GM12878 (cell line): ENCODE measurements at regions not wholly inside any gene's neighbourhood (a gene's known extent, or its start where the extent isn't known, plus 50 kb on each side); places are given as distances from the start of the nearest gene placed in this dataset.

Experiments
- BMI1 ChIP-seq: fragments of 450-650 bp; IDR thresholded peaks from 2 replicates; pipeline ENCODE4 v1.6.1; 2016; ENCODE audit warnings: mild to moderate bottlenecking, moderate library complexity, borderline replicate concordance
- EZH2 ChIP-seq: IDR thresholded peaks from 2 replicates; pipeline ENCODE4 v1.6.1; 2012; ENCODE audit warnings: low read depth, mild to moderate bottlenecking, control low read depth, inconsistent platforms, low read length, borderline replicate concordance; ENCODE audit not compliant: control insufficient read depth
- HCFC1 ChIP-seq: fragments of 150-350 bp; IDR thresholded peaks from 2 replicates; pipeline ENCODE4 v1.6.1; 2014; ENCODE audit warnings: low read length
- HDGF ChIP-seq: fragments of 450-650 bp; IDR thresholded peaks from 2 replicates; pipeline ENCODE4 v1.6.1; 2016; ENCODE audit warnings: antibody characterized with exemption
- IKZF2 ChIP-seq, 2 experiments: fragments of 450-650 bp; IDR thresholded peaks; 2 replicates each; pipeline ENCODE4 v1.6.1; 2017; ENCODE audit warnings: mild to moderate bottlenecking in 2 of 2, moderate library complexity in 2 of 2
- LARP7 ChIP-seq: fragments of 450-650 bp; IDR thresholded peaks from 2 replicates; pipeline ENCODE4 v1.6.1; 2017; ENCODE audit warnings: mild to moderate bottlenecking
- NR2F1 ChIP-seq: fragments of 450-650 bp; conservative IDR thresholded peaks from 2 replicates; pipeline ENCODE4 v1.6.1; 2017; ENCODE audit warnings: mild to moderate bottlenecking
- POLR2AphosphoS5 ChIP-seq: IDR thresholded peaks from 2 replicates; pipeline ENCODE4 v1.6.1; 2011; ENCODE audit warnings: mild to moderate bottlenecking, low read length, inconsistent platforms
- RB1 ChIP-seq: fragments of 450-650 bp; formaldehyde crosslinking; IDR thresholded peaks from 2 replicates; pipeline ENCODE4 v1.6.1; 2017; ENCODE audit warnings: mild to moderate bottlenecking, borderline replicate concordance
- RBBP5 ChIP-seq: fragments of 200-600 bp; sonication (generic); conservative IDR thresholded peaks from 2 replicates; pipeline ENCODE4 v1.6.1; 2016
- RCOR1 ChIP-seq: conservative IDR thresholded peaks from 2 replicates; pipeline ENCODE4 v1.6.1; 2012; ENCODE audit warnings: low read depth, low read length, improper control_type of control experiment
- REST ChIP-seq: IDR thresholded peaks from 2 replicates; pipeline ENCODE4 v1.6.1; 2012; ENCODE audit warnings: mild to moderate bottlenecking, low read depth, low read length
- SIN3A ChIP-seq: IDR thresholded peaks from 2 replicates; pipeline ENCODE4 v1.6.1; 2012; ENCODE audit warnings: low read depth, low read length, improper control_type of control experiment
- SP1 ChIP-seq: IDR thresholded peaks from one replicate; pipeline ENCODE4 v1.6.1; 2011; ENCODE audit warnings: low read depth, low read length
- SREBF1 ChIP-seq: IDR thresholded peaks from 2 replicates; pipeline ENCODE4 v1.6.1; 2012; ENCODE audit warnings: mild to moderate bottlenecking, low read length
- USF1 ChIP-seq: IDR thresholded peaks from 2 replicates; pipeline ENCODE4 v1.6.1; 2011; ENCODE audit warnings: borderline replicate concordance, low read depth, mild to moderate bottlenecking, moderate library complexity, mixed read lengths, low read length; ENCODE audit not compliant: insufficient read depth; ENCODE audit errors: extremely low read length
- YY1 ChIP-seq: IDR thresholded peaks from 2 replicates; pipeline ENCODE4 v1.6.1; 2011; ENCODE audit warnings: low read depth, mild to moderate bottlenecking, low read length
- ZBED1 ChIP-seq: IDR thresholded peaks from 2 replicates; pipeline ENCODE4 v1.6.1; 2016; ENCODE audit warnings: borderline replicate concordance
- ZZZ3 ChIP-seq: IDR thresholded peaks from 2 replicates; pipeline ENCODE4 v1.6.1; 2011; ENCODE audit warnings: low read depth; ENCODE audit not compliant: control insufficient read depth, insufficient read length
- TF ChIP-seq, protein P1 (sequence below): fragments of 450-650 bp; IDR thresholded peaks from 2 replicates; pipeline ENCODE4 v1.6.1; 2017; ENCODE audit warnings: mild to moderate bottlenecking
- TF ChIP-seq, protein P2 (sequence below): fragments of 450-650 bp; IDR thresholded peaks from 2 replicates; pipeline ENCODE4 v1.6.1; 2016; ENCODE audit warnings: mild to moderate bottlenecking
- TF ChIP-seq, protein P3 (sequence below): IDR thresholded peaks from 2 replicates; pipeline ENCODE4 v1.6.1; 2011; ENCODE audit warnings: borderline replicate concordance, low read depth, mild to moderate bottlenecking, moderate library complexity, low read length; ENCODE audit not compliant: insufficient read depth, poor library complexity, severe bottlenecking

- TF ChIP-seq HDGF: no peak
- no peak for TF ChIP-seq IKZF2 (IDR thresholded peaks at IDR 0.05)
- TF ChIP-seq RBBP5: no peak
- no peak for TF ChIP-seq REST
- no peak for TF ChIP-seq SIN3A
- TF ChIP-seq EZH2: no peak
- TF ChIP-seq HCFC1: no peak
- TF ChIP-seq LARP7: 0 out of 2 replicates have a peak, but pooled peaks have one; percentile 20
- no peak for TF ChIP-seq SP1
- TF ChIP-seq, protein P1, sequence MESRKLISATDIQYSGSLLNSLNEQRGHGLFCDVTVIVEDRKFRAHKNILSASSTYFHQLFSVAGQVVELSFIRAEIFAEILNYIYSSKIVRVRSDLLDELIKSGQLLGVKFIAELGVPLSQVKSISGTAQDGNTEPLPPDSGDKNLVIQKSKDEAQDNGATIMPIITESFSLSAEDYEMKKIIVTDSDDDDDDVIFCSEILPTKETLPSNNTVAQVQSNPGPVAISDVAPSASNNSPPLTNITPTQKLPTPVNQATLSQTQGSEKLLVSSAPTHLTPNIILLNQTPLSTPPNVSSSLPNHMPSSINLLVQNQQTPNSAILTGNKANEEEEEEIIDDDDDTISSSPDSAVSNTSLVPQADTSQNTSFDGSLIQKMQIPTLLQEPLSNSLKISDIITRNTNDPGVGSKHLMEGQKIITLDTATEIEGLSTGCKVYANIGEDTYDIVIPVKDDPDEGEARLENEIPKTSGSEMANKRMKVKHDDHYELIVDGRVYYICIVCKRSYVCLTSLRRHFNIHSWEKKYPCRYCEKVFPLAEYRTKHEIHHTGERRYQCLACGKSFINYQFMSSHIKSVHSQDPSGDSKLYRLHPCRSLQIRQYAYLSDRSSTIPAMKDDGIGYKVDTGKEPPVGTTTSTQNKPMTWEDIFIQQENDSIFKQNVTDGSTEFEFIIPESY: no peak
- peak; percentile 74; the same call in 1 of the 2 replicates for TF ChIP-seq RB1
- TF ChIP-seq, protein P2, sequence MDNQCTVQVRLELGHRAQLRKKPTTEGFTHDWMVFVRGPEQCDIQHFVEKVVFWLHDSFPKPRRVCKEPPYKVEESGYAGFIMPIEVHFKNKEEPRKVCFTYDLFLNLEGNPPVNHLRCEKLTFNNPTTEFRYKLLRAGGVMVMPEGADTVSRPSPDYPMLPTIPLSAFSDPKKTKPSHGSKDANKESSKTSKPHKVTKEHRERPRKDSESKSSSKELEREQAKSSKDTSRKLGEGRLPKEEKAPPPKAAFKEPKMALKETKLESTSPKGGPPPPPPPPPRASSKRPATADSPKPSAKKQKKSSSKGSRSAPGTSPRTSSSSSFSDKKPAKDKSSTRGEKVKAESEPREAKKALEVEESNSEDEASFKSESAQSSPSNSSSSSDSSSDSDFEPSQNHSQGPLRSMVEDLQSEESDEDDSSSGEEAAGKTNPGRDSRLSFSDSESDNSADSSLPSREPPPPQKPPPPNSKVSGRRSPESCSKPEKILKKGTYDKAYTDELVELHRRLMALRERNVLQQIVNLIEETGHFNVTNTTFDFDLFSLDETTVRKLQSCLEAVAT: no peak
- TF ChIP-seq POLR2AphosphoS5: no peak
- no peak for TF ChIP-seq BMI1
- TF ChIP-seq, protein P3, sequence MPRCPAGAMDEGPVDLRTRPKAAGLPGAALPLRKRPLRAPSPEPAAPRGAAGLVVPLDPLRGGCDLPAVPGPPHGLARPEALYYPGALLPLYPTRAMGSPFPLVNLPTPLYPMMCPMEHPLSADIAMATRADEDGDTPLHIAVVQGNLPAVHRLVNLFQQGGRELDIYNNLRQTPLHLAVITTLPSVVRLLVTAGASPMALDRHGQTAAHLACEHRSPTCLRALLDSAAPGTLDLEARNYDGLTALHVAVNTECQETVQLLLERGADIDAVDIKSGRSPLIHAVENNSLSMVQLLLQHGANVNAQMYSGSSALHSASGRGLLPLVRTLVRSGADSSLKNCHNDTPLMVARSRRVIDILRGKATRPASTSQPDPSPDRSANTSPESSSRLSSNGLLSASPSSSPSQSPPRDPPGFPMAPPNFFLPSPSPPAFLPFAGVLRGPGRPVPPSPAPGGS: no peak
- no peak for TF ChIP-seq SREBF1
- TF ChIP-seq USF1: no peak
- TF ChIP-seq ZBED1: no peak
- peak; percentile 87 for TF ChIP-seq YY1
- no peak for TF ChIP-seq ZZZ3
- no peak for TF ChIP-seq NR2F1
- no peak for TF ChIP-seq RCOR1
These were observed 82.9 kb upstream of the FOXP4 start (continued) for GRCh38 chr6:41463062-41463930.
